ENCODE measurements at regions not wholly inside any gene's neighbourhood (a gene's known extent, or its start where the extent isn't known, plus 50 kb on each side); places are given as distances from the start of the nearest gene placed in this dataset.

DNA sequence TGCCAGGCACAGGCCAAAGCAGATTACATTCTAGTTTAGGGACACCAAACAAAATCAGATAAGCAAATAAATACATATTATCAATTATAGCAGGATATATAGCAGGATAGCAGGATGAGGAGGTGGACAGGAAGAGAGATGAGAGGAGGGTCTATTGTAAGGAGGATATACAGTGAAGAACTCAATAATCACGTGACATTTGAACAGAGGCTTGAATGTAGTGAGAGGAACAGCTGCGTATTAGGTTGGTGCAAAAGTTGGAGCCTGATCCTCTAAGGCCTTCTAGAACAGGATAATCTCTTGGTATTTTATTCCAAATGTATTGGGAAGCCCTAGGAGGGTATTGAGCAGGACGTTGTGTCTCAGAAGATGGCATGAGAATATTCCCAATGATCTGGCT lies 136.7 kb downstream of the CYLD start:
- DNase-seq (ENCODE audit: low read depth) = no peak

DNA sequence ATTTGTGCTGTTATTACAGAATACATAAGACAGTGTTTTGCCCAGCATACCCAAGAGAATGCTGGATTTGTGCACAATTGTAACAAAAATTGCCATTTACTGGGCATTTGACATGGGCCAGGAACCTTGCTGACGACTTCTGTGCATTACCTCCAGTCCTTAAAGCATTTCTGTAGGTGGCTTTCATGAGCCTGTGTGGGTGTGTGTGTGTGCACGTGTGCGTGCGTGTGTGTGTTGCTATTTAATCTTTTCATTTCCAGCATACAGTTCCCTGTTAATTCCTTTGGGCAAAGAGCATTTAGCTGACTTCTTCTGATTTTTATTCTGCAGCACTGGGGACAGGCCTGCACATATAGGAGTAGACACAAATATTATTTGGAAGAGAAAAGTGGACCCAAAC lies 134.4 kb downstream of the CYLD start:
- no peak for DNase-seq (ENCODE audit: low read depth)

DNA sequence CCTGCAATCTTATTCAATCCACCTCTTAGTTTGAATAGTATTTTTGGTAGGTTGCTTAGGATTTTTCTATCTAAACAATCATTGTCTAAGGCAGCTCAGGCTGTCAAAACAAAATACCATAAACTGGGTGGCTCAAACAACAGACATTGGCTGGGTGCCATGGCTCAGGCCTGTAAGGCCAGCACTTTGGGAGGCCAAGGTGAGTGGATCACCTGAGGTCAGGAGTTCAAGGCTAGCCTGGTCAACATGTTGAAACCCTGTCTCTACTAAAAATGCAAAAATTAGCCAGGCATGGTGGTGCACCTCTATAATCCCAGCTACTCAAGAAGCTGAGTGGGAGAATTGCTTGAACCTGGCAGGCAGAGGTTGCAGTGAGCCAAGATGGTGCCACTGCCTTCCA lies 126.7 kb downstream of the CYLD start:
- no peak for DNase-seq (ENCODE audit: low read depth)

DNA sequence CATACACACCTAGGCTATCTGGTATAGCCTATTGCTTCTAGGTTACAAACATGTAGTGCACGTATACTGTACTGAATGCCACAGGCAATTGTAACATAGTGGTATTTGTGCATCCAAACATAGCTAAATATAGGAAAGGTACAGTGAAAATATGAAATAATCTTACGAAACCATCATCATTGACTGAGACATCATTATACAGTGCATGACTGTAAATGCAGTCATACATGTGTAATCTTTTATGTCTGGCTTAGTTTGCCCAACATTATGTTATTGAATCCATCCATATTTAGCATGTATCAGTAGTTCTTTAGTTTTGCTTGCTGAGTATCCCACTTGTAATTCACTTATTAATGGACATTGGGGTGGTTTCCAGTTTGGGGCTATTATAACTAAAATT lies 124.9 kb downstream of the CYLD start:
- no peak for DNase-seq (ENCODE audit: low read depth)

- DNase-seq (ENCODE audit: low read depth) = no peak
Observed at GRCh38 chr16:50864386-50864785, 122.5 kb downstream of the CYLD start.

- DNase-seq (ENCODE audit: low read depth) = no peak
Observed at GRCh38 chr16:50863644-50864144, 121.8 kb downstream of the CYLD start.

GRCh38 chr16:50862818-50863643 lies 121.1 kb downstream of the CYLD start:
- no peak for DNase-seq (ENCODE audit: low read depth)

DNA sequence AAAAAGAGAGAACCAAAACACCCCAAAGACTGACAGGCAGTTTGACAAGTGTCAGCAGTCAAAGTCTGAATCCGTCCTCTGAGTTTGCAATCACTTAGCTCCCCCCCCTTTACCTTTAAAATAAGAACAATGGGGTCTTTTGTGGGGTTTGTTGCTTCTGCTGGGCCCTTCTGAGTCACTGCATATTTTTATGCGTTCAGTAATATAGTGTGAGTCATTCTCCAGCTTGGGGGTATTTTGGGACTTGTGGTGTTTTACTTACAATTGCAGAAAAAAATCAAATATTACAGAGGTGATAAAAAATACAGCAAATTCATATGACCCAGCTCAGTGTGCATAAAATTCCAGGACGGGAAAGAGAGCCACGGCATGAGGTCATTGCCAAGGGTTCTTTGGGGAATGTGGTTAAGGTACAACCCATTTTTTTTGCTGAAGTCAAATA lies 120.1 kb downstream of the CYLD start:
- DNase-seq (ENCODE audit: low read depth) = peak; percentile 31

- no peak for DNase-seq (ENCODE audit: low read depth)
Observed at GRCh38 chr16:50861451-50861850, 119.6 kb downstream of the CYLD start.

DNA sequence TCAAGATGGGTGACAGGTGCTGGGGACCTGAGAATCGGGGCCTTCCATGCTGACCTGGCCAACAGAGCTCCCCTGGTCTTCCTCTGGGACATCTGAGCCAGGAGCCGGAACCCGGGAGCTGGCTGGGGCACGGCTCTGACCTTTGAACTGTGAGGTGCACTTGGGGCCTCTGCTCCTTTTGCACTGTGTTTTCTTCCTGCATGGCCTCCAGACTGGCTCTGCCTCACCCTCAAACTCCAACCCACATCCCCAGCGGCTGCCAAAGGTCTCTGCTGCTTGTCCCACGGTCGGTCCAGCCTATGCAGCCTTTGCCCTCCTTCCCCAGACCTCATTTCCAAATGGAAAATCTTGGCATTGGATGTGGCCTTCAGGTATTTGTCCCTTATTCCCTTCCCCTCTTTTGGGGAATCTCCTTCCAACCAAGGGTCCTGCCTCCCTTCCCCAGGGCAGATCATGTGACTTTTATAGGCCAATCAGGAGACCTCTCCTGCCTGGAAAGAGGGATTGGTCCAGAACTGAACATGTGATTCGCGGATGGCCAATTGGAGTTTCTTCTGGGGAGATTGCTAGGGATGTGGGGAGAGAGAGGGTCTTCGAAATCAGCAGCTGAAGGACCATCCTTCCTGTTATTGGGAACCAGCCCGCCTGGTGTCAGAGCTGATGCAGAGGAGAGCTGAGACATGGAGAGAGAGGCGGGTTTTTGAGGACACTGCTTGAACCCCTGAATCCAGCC lies 117.9 kb downstream of the CYLD start:
- no peak for DNase-seq (ENCODE audit: low read depth)

GRCh38 chr16:50858877-50859627 lies 117.2 kb downstream of the CYLD start:
- DNase-seq (ENCODE audit: low read depth) = no peak

- DNase-seq (ENCODE audit: low read depth) = no peak
Observed at GRCh38 chr16:50858376-50858775, 116.5 kb downstream of the CYLD start.

- DNase-seq (ENCODE audit: low read depth) = no peak
Observed at GRCh38 chr16:50857881-50858280, 116.0 kb downstream of the CYLD start.

- no peak for DNase-seq (ENCODE audit: low read depth)
Observed at GRCh38 chr16:50856991-50857390, 115.1 kb downstream of the CYLD start.

DNA sequence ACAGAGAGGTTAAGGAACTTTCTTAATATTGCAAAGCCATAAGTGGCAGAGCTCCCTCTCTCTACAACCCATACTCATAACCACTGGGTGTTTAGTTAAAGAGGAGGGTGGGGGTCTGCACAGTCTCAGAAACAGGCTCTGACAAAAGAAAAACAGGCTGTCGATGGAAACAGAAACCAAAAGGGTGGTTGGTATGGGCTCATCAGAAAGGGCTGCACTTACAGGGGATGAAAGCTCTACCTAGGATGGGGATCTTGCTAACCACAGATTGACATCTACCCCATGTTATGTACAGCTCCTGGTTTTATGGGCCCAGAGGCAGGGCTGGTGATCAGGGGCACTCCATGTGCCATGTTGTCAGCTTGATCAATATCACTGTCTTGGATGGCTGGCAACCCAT lies 111.4 kb downstream of the CYLD start:
- DNase-seq (ENCODE audit: low read depth) = no peak
